Fibroblast of lung (primary cell): ENCODE measurements at regions not wholly inside any gene's neighbourhood (a gene's known extent, or its start where the extent isn't known, plus 50 kb on each side); places are given as distances from the start of the nearest gene placed in this dataset.

Source experiments
- DNase-seq, 2 donors: peaks; one replicate each; pipeline versions ENCODE4 v3.0.0 to v3.0.0-alpha.2; 2010; ENCODE audit warnings: low read depth in 2 of 2
- H2AFZ ChIP-seq: 2 replicates; pipeline ENCODE4 v1.5.1; 2012; ENCODE audit warnings: low read length, control low read depth, inconsistent platforms
- H3K27ac ChIP-seq: 2 replicates; pipeline ENCODE4 v1.5.1; 2011; ENCODE audit warnings: low read length, control low read depth; ENCODE audit not compliant: insufficient read depth
- H3K27me3 ChIP-seq: 2 replicates; pipeline ENCODE4 v1.5.1; 2011; ENCODE audit warnings: mild to moderate bottlenecking, low read length; ENCODE audit not compliant: control insufficient read depth, insufficient read depth
- H3K36me3 ChIP-seq: 2 replicates; pipeline ENCODE4 v1.5.1; 2011; ENCODE audit warnings: low read length; ENCODE audit not compliant: control insufficient read depth, insufficient read depth
- H3K4me1 ChIP-seq: 2 replicates; pipeline ENCODE4 v1.5.1; 2011; ENCODE audit warnings: low read length; ENCODE audit not compliant: control insufficient read depth, insufficient read depth; ENCODE audit errors: extremely low read depth
- H3K4me2 ChIP-seq: 2 replicates; pipeline ENCODE4 v1.5.1; 2011; ENCODE audit warnings: low read length, control low read depth; ENCODE audit not compliant: insufficient read depth; ENCODE audit errors: extremely low read depth
- H3K4me3 ChIP-seq, 4 experiments: fragments of 200-600 bp in 1 of 4; sonication (generic) in 1 of 4; replicated peaks in 1 of 4; 2 replicates each; pipeline ENCODE4 v1.5.1; 2011 to 2016; ENCODE audit warnings: low read length in 4 of 4, low read depth in 3 of 4, mild to moderate bottlenecking in 3 of 4, control low read depth in 2 of 4, inconsistent platforms in 1 of 4, mixed read lengths in 1 of 4; ENCODE audit not compliant: insufficient read depth in 1 of 4; ENCODE audit errors: control extremely low read depth in 1 of 4
- H3K79me2 ChIP-seq: 2 replicates; pipeline ENCODE4 v1.5.1; 2012; ENCODE audit warnings: mild to moderate bottlenecking, low read length, inconsistent platforms; ENCODE audit not compliant: control insufficient read depth, insufficient read depth
- H3K9ac ChIP-seq: 2 replicates; pipeline ENCODE4 v1.5.1; 2011; ENCODE audit warnings: mild to moderate bottlenecking, low read length, control low read depth; ENCODE audit not compliant: insufficient read depth
- H3K9me3 ChIP-seq: 2 replicates; pipeline ENCODE4 v1.5.1; 2012; ENCODE audit warnings: low read depth, low read length; ENCODE audit not compliant: control insufficient read depth, insufficient read depth
- H4K20me1 ChIP-seq: 2 replicates; pipeline ENCODE4 v1.5.1; 2011; ENCODE audit warnings: low read length; ENCODE audit not compliant: control insufficient read depth, insufficient read depth; ENCODE audit errors: extremely low read depth
- CTCF ChIP-seq, 2 donors: IDR thresholded peaks in 1 of 2; conservative IDR thresholded peaks in 1 of 2; 1 replicate in 1 of 2; 2 replicates in 1 of 2; pipeline ENCODE4 v1.5.1; 2011 to 2012; ENCODE audit warnings: low read length in 2 of 2, control low read depth in 1 of 2, inconsistent platforms in 1 of 2, low read depth in 1 of 2, mild to moderate bottlenecking in 1 of 2
- EZH2 ChIP-seq: IDR thresholded peaks from 2 replicates; pipeline ENCODE4 v1.5.1; 2012; ENCODE audit warnings: low read length, control low read depth, mild to moderate bottlenecking; ENCODE audit errors: missing control alignments

- H3K27me3 ChIP-seq = no peaks in the 10 kb centered on the region
- H4K20me1 ChIP-seq = no peaks in the 10 kb centered on the region
Observed at GRCh38 chr12:128137140-128137539, 129.8 kb upstream of the TMEM132C start.

GRCh38 chr12:128138125-128138524, 128.8 kb upstream of the TMEM132C start:
- no peak overlapping the region for H3K4me3 ChIP-seq
- no peaks in the 10 kb centered on the region for H3K79me2 ChIP-seq
- TF ChIP-seq EZH2 (no peak), CTCF (conservative IDR thresholded peaks at IDR 0.05 in 1 of 2, IDR thresholded peaks at IDR 0.05 in 1 of 2; ENCODE audit: low read depth in 1 of 2, low read length in 2 of 2) (no peak)
- H2AFZ ChIP-seq = no peak overlapping the region
- H3K9me3 ChIP-seq = no peaks in the 10 kb centered on the region
- no peaks in the 10 kb centered on the region for H3K27me3 ChIP-seq
- no peaks in the 10 kb centered on the region for H4K20me1 ChIP-seq
- no peak overlapping the region for H3K4me2 ChIP-seq
- H3K27ac ChIP-seq = no peak overlapping the region
- H3K9ac ChIP-seq = no peak overlapping the region
- H3K4me1 ChIP-seq = no peaks in the 10 kb centered on the region
- no peak for DNase-seq
- H3K36me3 ChIP-seq = no peaks in the 10 kb centered on the region

More at GRCh38 chr12:128137140-128137539, 129.8 kb upstream of the TMEM132C start:
- H3K9ac ChIP-seq = no peak overlapping the region
- H3K4me1 ChIP-seq = no peaks in the 10 kb centered on the region
- no peak overlapping the region for H3K4me2 ChIP-seq
- no peak for TF ChIP-seq CTCF (conservative IDR thresholded peaks at IDR 0.05 in 1 of 2, IDR thresholded peaks at IDR 0.05 in 1 of 2; ENCODE audit: low read depth in 1 of 2, low read length in 2 of 2)
- TF ChIP-seq EZH2 = no peak
- H3K36me3 ChIP-seq = no peaks in the 10 kb centered on the region
- no peak for DNase-seq
- H2AFZ ChIP-seq = no peak overlapping the region
- no peak overlapping the region for H3K27ac ChIP-seq
- no peaks in the 10 kb centered on the region for H3K79me2 ChIP-seq
- H3K4me3 ChIP-seq = no peak overlapping the region
- no peaks in the 10 kb centered on the region for H3K9me3 ChIP-seq

- DNase-seq = no peak
- H3K36me3 ChIP-seq = no peaks in the 10 kb centered on the region
- no peaks in the 10 kb centered on the region for H4K20me1 ChIP-seq
- H3K4me2 ChIP-seq = no peak overlapping the region
- no peak overlapping the region for H3K4me3 ChIP-seq
- H3K9ac ChIP-seq = no peak overlapping the region
- no peaks in the 10 kb centered on the region for H3K4me1 ChIP-seq
- H3K79me2 ChIP-seq = no peaks in the 10 kb centered on the region
- no peaks in the 10 kb centered on the region for H3K27me3 ChIP-seq
- H3K9me3 ChIP-seq = no peaks in the 10 kb centered on the region
- no peak overlapping the region for H2AFZ ChIP-seq
- no peak overlapping the region for H3K27ac ChIP-seq
- TF ChIP-seq CTCF (conservative IDR thresholded peaks at IDR 0.05 in 1 of 2, IDR thresholded peaks at IDR 0.05 in 1 of 2; ENCODE audit: low read depth in 1 of 2, low read length in 2 of 2) = no peak
- no peak for TF ChIP-seq EZH2
Observed at GRCh38 chr12:128140551-128140950, 126.4 kb upstream of the TMEM132C start.
